Activated naive CD8-positive, alpha-beta T cell (primary cell): ENCODE measurements at regions not wholly inside any gene's neighbourhood (a gene's known extent, or its start where the extent isn't known, plus 50 kb on each side); places are given as distances from the start of the nearest gene placed in this dataset.

Experiments
- H3K27ac Mint-ChIP-seq: one replicate; pipeline ENCODE4 v1.8.0; 2021; ENCODE audit warnings: mixed read lengths
- H3K27me3 Mint-ChIP-seq: one replicate; pipeline ENCODE4 v1.8.0; 2021; ENCODE audit warnings: mixed read lengths
- H3K36me3 Mint-ChIP-seq: one replicate; pipeline ENCODE4 v1.8.0; 2021; ENCODE audit warnings: mixed read lengths
- H3K4me1 Mint-ChIP-seq: one replicate; pipeline ENCODE4 v1.8.0; 2021; ENCODE audit warnings: low read depth, mixed read lengths
- H3K4me3 Mint-ChIP-seq: one replicate; pipeline ENCODE4 v1.8.0; 2021; ENCODE audit warnings: mild to moderate bottlenecking, mixed read lengths
- H3K9me3 Mint-ChIP-seq: one replicate; pipeline ENCODE4 v1.8.0; 2021; ENCODE audit warnings: low read depth, mixed read lengths

GRCh38 chr10:7470371-7470770 is 59.5 kb upstream of the SFMBT2 start:
- no peak overlapping the region for H3K4me3 Mint-ChIP-seq
- H3K9me3 Mint-ChIP-seq: no peaks in the 10 kb centered on the region
- H3K4me1 Mint-ChIP-seq: peaks cover 31% of the 10 kb centered on the region
- H3K27ac Mint-ChIP-seq: no peak overlapping the region
- no peaks in the 10 kb centered on the region for H3K27me3 Mint-ChIP-seq
- no peaks in the 10 kb centered on the region for H3K36me3 Mint-ChIP-seq

- H3K36me3 Mint-ChIP-seq: no peaks in the 10 kb centered on the region
- no peak overlapping the region for H3K4me3 Mint-ChIP-seq
- no peaks in the 10 kb centered on the region for H3K9me3 Mint-ChIP-seq
- no peak overlapping the region for H3K27ac Mint-ChIP-seq
- no peaks in the 10 kb centered on the region for H3K27me3 Mint-ChIP-seq
- H3K4me1 Mint-ChIP-seq: peaks cover 23% of the 10 kb centered on the region
Observed at GRCh38 chr10:7467031-7467667, 56.3 kb upstream of the SFMBT2 start.

- H3K4me1 Mint-ChIP-seq: peaks cover 2% of the 10 kb centered on the region
Observed at GRCh38 chr10:7464691-7465090, 53.9 kb upstream of the SFMBT2 start.

More at GRCh38 chr10:7464691-7465090, 53.9 kb upstream of the SFMBT2 start:
- no peak overlapping the region for H3K4me3 Mint-ChIP-seq
- no peaks in the 10 kb centered on the region for H3K36me3 Mint-ChIP-seq
- no peaks in the 10 kb centered on the region for H3K27me3 Mint-ChIP-seq
- H3K27ac Mint-ChIP-seq: no peak overlapping the region
- H3K9me3 Mint-ChIP-seq: no peaks in the 10 kb centered on the region
